HCT116 (cell line): ENCODE measurements at regions not wholly inside any gene's neighbourhood (a gene's known extent, or its start where the extent isn't known, plus 50 kb on each side); places are given as distances from the start of the nearest gene placed in this dataset.

ENCODE experiments used
- ATAC-seq: fragments of 200-7000 bp; cut with Tn5 transposase; 2 replicates; pipeline ENCODE4 v1.9.1; 2020; ENCODE audit warnings: mild to moderate bottlenecking, moderate library complexity
- BruUV-seq: library from RNA; stranded (reverse); fragments of 400-500 nt; replicated peaks from 2 replicates; lab custom pipeline; 2021; lab: Mats Ljungman, UMichigan
- CTCF ChIA-PET: fragments of 300-600 bp; sonication (Branson Sonifier 250); formaldehyde crosslinking; loops from one replicate; lab custom pipeline; 2021; ENCODE audit warnings: antibody characterized with exemption; lab: Charles Lee
- POLR2A ChIA-PET: fragments of 300-600, 350-600 bp; sonication (Branson Sonifier 250); formaldehyde crosslinking; loops from one replicate; lab custom pipeline; 2021; ENCODE audit warnings: antibody characterized with exemption; lab: Charles Lee
- RAD21 ChIA-PET, 2 experiments: fragments of 300-600 bp; sonication (Branson Sonifier 250); formaldehyde crosslinking; loops; one replicate each; lab custom pipeline; 2023; ENCODE audit warnings: low total read pairs in 2 of 2; ENCODE audit not compliant: uncharacterized antibody in 2 of 2, unreplicated experiment in 2 of 2, low non-redundant PET in 1 of 2; lab: Charles Lee
- DNase-seq: peaks from one replicate; pipeline ENCODE4 v3.0.0-alpha.2; 2010; ENCODE audit warnings: low read depth, low spot score
- H2AFZ ChIP-seq: fragments of 200-600 bp; shearing (Covaris generic), sonication (generic); 2 replicates; pipeline ENCODE4 v1.6.1; 2017; ENCODE audit warnings: low read depth, mixed run types, mixed read lengths, antibody characterized with exemption, low read length; ENCODE audit not compliant: poor library complexity, severe bottlenecking
- H3K27ac ChIP-seq: 2 replicates; pipeline ENCODE4 v1.5.1; 2012; ENCODE audit warnings: low read depth, low read length
- H3K27me3 ChIP-seq: fragments of 200-600 bp; sonication (generic); 2 replicates; pipeline ENCODE4 v1.6.1; 2016; ENCODE audit warnings: mixed run types, low read length, mixed read lengths; ENCODE audit not compliant: insufficient read depth
- H3K36me3 ChIP-seq, 2 experiments: fragments of 200-500 bp in 1 of 2; fragments of 200-600 bp in 1 of 2; sonication (Bioruptor generic) in 1 of 2; sonication (generic) in 1 of 2; 2 replicates each; pipeline versions ENCODE4 v1.5.1 to v1.6.1; 2014 to 2016; ENCODE audit warnings: low read length in 2 of 2, inconsistent platforms in 1 of 2, mixed read lengths in 1 of 2, mixed run types in 1 of 2; ENCODE audit not compliant: insufficient read depth in 2 of 2, control insufficient read depth in 1 of 2
- H3K4me1 ChIP-seq, 2 experiments: fragments of 200-600 bp in 1 of 2; sonication (generic) in 1 of 2; 2 replicates each; pipeline versions ENCODE4 v1.5.1 to v1.6.1; 2012 to 2017; ENCODE audit warnings: low read length in 2 of 2, inconsistent platforms in 1 of 2, mild to moderate bottlenecking in 1 of 2, mixed read lengths in 1 of 2, mixed run types in 1 of 2, moderate library complexity in 1 of 2; ENCODE audit not compliant: insufficient read depth in 2 of 2, control insufficient read depth in 1 of 2
- H3K4me2 ChIP-seq: fragments of 200-600 bp; sonication (generic); 2 replicates; pipeline ENCODE4 v1.6.1; 2017; ENCODE audit warnings: mixed run types, low read length, mixed read lengths
- H3K4me3 ChIP-seq, 2 experiments: fragments of 200-600 bp in 1 of 2; sonication (generic) in 1 of 2; replicated peaks in 1 of 2; 2 replicates each; pipeline ENCODE4 v1.5.1; 2011 to 2016; ENCODE audit warnings: low read length in 2 of 2, control low read depth in 1 of 2, low read depth in 1 of 2, mild to moderate bottlenecking in 1 of 2, mixed read lengths in 1 of 2, mixed run types in 1 of 2
- H3K79me2 ChIP-seq: fragments of 200-600 bp; sonication (generic); 2 replicates; pipeline ENCODE4 v1.6.1; 2017; ENCODE audit warnings: mild to moderate bottlenecking, mixed run types, low read length, moderate library complexity, mixed read lengths; ENCODE audit not compliant: insufficient read depth
- H3K9ac ChIP-seq: fragments of 200-600 bp; sonication (generic); 2 replicates; pipeline ENCODE4 v1.6.1; 2016; ENCODE audit warnings: low read length, mixed read lengths
- H3K9me2 ChIP-seq: fragments of 200-600 bp; sonication (generic), shearing (Covaris generic); 2 replicates; pipeline ENCODE4 v1.6.1; 2017; ENCODE audit warnings: mixed run types, mild to moderate bottlenecking, moderate library complexity; ENCODE audit not compliant: insufficient read depth
- H3K9me3 ChIP-seq, 2 experiments: fragments of 200-500 bp in 1 of 2; fragments of 200-600 bp in 1 of 2; sonication (Bioruptor generic) in 1 of 2; sonication (generic) in 1 of 2; 2 replicates each; pipeline ENCODE4 v1.6.1; 2014 to 2017; ENCODE audit warnings: low read length in 2 of 2, mixed read lengths in 2 of 2, inconsistent platforms in 1 of 2, low read depth in 1 of 2, mild to moderate bottlenecking in 1 of 2, mixed run types in 1 of 2, moderate library complexity in 1 of 2; ENCODE audit not compliant: control insufficient read depth in 1 of 2, insufficient read depth in 1 of 2
- H4K20me1 ChIP-seq: fragments of 200-600 bp; sonication (generic), shearing (Covaris generic); 2 replicates; pipeline ENCODE4 v1.6.1; 2017; ENCODE audit warnings: mixed run types, mild to moderate bottlenecking, moderate library complexity; ENCODE audit not compliant: insufficient read depth
- CBX3 ChIP-seq: IDR thresholded peaks from 2 replicates; pipeline ENCODE4 v1.6.1; 2012; ENCODE audit warnings: low read depth
- CEBPB ChIP-seq: IDR thresholded peaks from 2 replicates; pipeline ENCODE4 v1.6.1; 2012; ENCODE audit warnings: low read depth
- EGR1 ChIP-seq: IDR thresholded peaks from 2 replicates; pipeline ENCODE4 v1.6.1; 2012; ENCODE audit warnings: low read depth
- ELF1 ChIP-seq: IDR thresholded peaks from 2 replicates; pipeline ENCODE4 v1.6.1; 2012; ENCODE audit warnings: low read depth, borderline replicate concordance
- EZH2 ChIP-seq: fragments of 200-600 bp; sonication (generic); IDR thresholded peaks from 2 replicates; pipeline ENCODE4 v1.6.1; 2017; ENCODE audit warnings: antibody characterized with exemption, mixed run types
- EZH2phosphoT487 ChIP-seq: fragments of 200-600 bp; IDR thresholded peaks from 2 replicates; pipeline ENCODE4 v1.6.1; 2018; ENCODE audit warnings: antibody characterized with exemption, borderline replicate concordance
- JUND ChIP-seq: IDR thresholded peaks from 2 replicates; pipeline ENCODE4 v1.6.1; 2012
- POLR2A ChIP-seq: IDR thresholded peaks from 2 replicates; pipeline ENCODE4 v1.7.0; 2011; ENCODE audit warnings: borderline replicate concordance; ENCODE audit not compliant: insufficient read depth, insufficient read length; ENCODE audit errors: extremely low read depth
- POLR2AphosphoS5 ChIP-seq: IDR thresholded peaks from 2 replicates; pipeline ENCODE4 v1.6.1; 2011; ENCODE audit warnings: mild to moderate bottlenecking, low read depth, low read length, moderate library complexity
- RAD21 ChIP-seq: IDR thresholded peaks from 2 replicates; pipeline ENCODE4 v1.6.1; 2012; ENCODE audit warnings: low read depth, mild to moderate bottlenecking
- SIN3A ChIP-seq: IDR thresholded peaks from 2 replicates; pipeline ENCODE4 v1.6.1; 2012; ENCODE audit warnings: low read depth
- SP1 ChIP-seq: IDR thresholded peaks from 2 replicates; pipeline ENCODE4 v1.6.1; 2012; ENCODE audit warnings: low read depth
- SRF ChIP-seq: IDR thresholded peaks from 2 replicates; pipeline ENCODE4 v1.6.1; 2012; ENCODE audit warnings: low read depth
- TCF7L2 ChIP-seq: IDR thresholded peaks from 2 replicates; pipeline ENCODE4 v1.7.0; 2011; ENCODE audit warnings: borderline replicate concordance, inconsistent platforms; ENCODE audit not compliant: insufficient read depth, insufficient read length; ENCODE audit errors: extremely low read depth
- YY1 ChIP-seq: IDR thresholded peaks from 2 replicates; pipeline ENCODE4 v1.6.1; 2011; ENCODE audit warnings: low read length, low read depth, moderate library complexity, mild to moderate bottlenecking; ENCODE audit not compliant: insufficient replicate concordance; ENCODE audit errors: extremely low read depth
- ZFX ChIP-seq: fragments of 450-650 bp; IDR thresholded peaks from 2 replicates; pipeline ENCODE4 v1.6.1; 2017
- ZNF274 ChIP-seq: fragments of 200-500 bp; sonication (Bioruptor generic); IDR thresholded peaks from 2 replicates; pipeline ENCODE4 v1.6.1; 2014; ENCODE audit warnings: mild to moderate bottlenecking, low read depth, low read length, inconsistent platforms
- intact Hi-C: fragments of 100-400 bp; cut with micrococcal nuclease; formaldehyde crosslinking; loops from 2 replicates; pipeline ENCODE4 v1.10.0; 2022
- TF ChIP-seq, protein P1 (sequence below): IDR thresholded peaks from 2 replicates; pipeline ENCODE4 v1.6.1; 2012; ENCODE audit warnings: low read depth
- TF ChIP-seq, protein P2 (sequence below): IDR thresholded peaks from 2 replicates; pipeline ENCODE4 v1.6.1; 2011; ENCODE audit warnings: mild to moderate bottlenecking, low read length, moderate library complexity; ENCODE audit not compliant: insufficient replicate concordance; ENCODE audit errors: extremely low read depth
- TF ChIP-seq, protein P3 (sequence below): IDR thresholded peaks from 2 replicates; pipeline ENCODE4 v1.6.1; 2012

DNA sequence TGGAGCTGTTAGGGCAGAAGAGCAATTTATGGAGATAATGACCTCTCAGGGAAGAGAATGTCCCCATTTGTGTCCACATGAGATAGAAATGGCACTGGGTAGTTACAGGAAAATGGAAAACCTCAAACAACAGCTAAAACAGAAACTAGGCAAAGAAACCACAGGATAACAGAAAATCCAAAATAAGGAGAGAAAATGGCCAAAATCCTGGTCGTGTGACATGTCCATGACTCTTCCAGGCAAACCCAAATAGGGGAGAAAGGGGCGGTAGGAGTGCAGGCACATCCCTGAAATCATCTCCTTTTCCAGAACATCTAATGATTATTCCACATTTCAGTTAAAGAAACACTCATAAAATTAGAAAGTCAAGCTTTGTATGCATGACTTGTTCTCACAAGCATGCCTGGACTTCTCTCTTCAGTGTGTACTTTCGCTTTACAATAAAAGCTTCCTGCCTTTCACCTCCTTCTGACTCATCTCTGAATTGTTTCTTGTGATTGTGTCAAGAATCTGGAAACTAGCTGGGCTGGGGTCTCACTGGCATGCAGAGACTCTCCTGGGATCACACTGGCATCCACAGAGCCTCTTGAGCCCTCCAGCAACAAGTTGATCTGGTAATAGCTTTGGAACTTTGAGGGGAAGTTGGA is 171.4 kb upstream of the ZP4 start:
- BruUV-seq, result no TSS peak
- Histone ChIP-seq H3K27ac (no peak overlapping the region), H3K9me2 (no peaks in the 10 kb centered on the region), H2AFZ (no peak overlapping the region), H3K4me2 (no peak overlapping the region), H3K4me1 (no peaks in the 10 kb centered on the region), H3K79me2 (no peaks in the 10 kb centered on the region), H3K9ac (no peak overlapping the region), H3K36me3 (no peaks in the 10 kb centered on the region), H3K9me3 (peaks cover 3 to 20% of the 10 kb centered on the region in 2 experiments; a peak in 2 of 4 replicates), H3K4me3 (no peak overlapping the region), H3K27me3 (no peaks in the 10 kb centered on the region), H4K20me1 (no peaks in the 10 kb centered on the region)
- ChIA-PET CTCF (no interaction called here), POLR2A (no interaction called here), RAD21 (no interaction called here)
- intact Hi-C loops, result no loop called here
- DNase-seq, result no peak
- TF ChIP-seq SP1 (no peak), EGR1 (no peak), CBX3 (no peak), SRF (no peak), SIN3A (no peak), JUND (no peak), EZH2phosphoT487 (no peak), POLR2A (no peak), RAD21 (no peak), ELF1 (no peak), ZNF274 (no peak), CEBPB (no peak), POLR2AphosphoS5 (no peak), TCF7L2 (no peak), ZFX (no peak), EZH2 (no peak), YY1 (no peak)
- TF ChIP-seq, protein P1, sequence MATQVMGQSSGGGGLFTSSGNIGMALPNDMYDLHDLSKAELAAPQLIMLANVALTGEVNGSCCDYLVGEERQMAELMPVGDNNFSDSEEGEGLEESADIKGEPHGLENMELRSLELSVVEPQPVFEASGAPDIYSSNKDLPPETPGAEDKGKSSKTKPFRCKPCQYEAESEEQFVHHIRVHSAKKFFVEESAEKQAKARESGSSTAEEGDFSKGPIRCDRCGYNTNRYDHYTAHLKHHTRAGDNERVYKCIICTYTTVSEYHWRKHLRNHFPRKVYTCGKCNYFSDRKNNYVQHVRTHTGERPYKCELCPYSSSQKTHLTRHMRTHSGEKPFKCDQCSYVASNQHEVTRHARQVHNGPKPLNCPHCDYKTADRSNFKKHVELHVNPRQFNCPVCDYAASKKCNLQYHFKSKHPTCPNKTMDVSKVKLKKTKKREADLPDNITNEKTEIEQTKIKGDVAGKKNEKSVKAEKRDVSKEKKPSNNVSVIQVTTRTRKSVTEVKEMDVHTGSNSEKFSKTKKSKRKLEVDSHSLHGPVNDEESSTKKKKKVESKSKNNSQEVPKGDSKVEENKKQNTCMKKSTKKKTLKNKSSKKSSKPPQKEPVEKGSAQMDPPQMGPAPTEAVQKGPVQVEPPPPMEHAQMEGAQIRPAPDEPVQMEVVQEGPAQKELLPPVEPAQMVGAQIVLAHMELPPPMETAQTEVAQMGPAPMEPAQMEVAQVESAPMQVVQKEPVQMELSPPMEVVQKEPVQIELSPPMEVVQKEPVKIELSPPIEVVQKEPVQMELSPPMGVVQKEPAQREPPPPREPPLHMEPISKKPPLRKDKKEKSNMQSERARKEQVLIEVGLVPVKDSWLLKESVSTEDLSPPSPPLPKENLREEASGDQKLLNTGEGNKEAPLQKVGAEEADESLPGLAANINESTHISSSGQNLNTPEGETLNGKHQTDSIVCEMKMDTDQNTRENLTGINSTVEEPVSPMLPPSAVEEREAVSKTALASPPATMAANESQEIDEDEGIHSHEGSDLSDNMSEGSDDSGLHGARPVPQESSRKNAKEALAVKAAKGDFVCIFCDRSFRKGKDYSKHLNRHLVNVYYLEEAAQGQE, result no peak
- TF ChIP-seq, protein P2, sequence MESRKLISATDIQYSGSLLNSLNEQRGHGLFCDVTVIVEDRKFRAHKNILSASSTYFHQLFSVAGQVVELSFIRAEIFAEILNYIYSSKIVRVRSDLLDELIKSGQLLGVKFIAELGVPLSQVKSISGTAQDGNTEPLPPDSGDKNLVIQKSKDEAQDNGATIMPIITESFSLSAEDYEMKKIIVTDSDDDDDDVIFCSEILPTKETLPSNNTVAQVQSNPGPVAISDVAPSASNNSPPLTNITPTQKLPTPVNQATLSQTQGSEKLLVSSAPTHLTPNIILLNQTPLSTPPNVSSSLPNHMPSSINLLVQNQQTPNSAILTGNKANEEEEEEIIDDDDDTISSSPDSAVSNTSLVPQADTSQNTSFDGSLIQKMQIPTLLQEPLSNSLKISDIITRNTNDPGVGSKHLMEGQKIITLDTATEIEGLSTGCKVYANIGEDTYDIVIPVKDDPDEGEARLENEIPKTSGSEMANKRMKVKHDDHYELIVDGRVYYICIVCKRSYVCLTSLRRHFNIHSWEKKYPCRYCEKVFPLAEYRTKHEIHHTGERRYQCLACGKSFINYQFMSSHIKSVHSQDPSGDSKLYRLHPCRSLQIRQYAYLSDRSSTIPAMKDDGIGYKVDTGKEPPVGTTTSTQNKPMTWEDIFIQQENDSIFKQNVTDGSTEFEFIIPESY, result no peak
- TF ChIP-seq, protein P3, sequence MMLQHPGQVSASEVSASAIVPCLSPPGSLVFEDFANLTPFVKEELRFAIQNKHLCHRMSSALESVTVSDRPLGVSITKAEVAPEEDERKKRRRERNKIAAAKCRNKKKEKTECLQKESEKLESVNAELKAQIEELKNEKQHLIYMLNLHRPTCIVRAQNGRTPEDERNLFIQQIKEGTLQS, result no peak
- no peak for ATAC-seq
